Non-pigmented ciliary epithelial cell (primary cell): ENCODE measurements at regions not wholly inside any gene's neighbourhood (a gene's known extent, or its start where the extent isn't known, plus 50 kb on each side); places are given as distances from the start of the nearest gene placed in this dataset.
"Not testable (repeated sequence)": the region's sequence is repeated elsewhere in the genome, so short reads cannot be mapped to it uniquely, and the experiment has no call there.

Source experiments
- DNase-seq: peaks from one replicate; pipeline ENCODE4 v3.0.0-alpha.2; 2010; ENCODE audit warnings: low read depth

DNA sequence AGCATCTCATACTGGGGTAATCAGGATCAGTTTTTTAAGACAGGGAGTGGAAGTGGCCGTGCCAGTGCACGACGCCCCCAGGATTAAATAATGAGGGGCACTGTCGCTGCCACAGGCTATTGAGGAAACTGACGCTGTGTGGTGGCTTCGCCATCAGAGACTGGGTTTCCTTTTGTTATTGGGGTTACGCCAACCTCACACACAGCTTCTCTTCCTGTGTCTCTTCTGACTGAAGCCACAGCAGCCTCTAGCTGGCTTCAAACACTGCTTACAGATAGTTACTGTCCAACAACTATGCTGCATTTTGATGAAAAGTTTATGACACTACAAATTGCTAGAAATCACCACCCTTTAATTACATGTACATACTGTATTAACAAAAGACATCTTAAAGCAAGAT is 521.9 kb upstream of the SALL3 start:
- no peak for DNase-seq

DNA sequence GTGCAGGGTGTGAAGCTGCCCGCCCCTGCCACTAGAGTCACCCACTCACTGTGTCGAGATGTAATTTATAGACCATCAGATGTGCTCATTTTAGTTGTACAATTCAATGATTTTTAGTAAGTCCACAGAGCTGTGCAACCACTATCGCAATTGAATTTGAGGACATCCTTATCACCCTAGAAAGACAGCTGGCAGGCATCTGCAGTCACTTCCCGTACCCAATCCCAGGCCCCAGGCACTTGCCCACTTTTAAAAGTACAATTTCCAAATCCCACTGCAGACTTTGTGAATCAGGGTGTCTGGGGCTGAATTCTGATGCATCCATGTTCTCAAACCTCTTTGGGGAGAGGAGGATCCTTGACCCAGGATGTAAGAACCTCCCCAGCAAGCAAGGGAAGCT is 521.3 kb upstream of the SALL3 start:
- no peak for DNase-seq

DNA sequence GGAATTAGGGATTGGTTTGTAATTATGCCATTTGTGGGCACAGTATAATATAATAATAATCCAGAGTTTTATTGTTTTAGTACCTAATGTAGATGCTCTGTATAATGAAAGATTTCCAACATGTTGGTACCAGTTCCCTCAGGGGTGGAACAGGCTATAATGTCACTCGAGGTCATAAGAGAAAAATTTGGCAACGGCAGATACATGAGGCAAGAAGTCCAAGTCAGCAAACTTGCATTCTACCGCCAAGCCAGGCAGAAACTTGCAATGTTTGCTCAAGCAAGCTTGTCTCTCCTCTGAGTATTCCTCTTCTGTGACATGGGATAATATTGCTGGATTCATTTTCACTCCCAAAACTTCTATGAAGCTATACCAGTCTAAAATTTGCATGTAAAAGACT is 520.0 kb upstream of the SALL3 start:
- DNase-seq: no peak

DNA sequence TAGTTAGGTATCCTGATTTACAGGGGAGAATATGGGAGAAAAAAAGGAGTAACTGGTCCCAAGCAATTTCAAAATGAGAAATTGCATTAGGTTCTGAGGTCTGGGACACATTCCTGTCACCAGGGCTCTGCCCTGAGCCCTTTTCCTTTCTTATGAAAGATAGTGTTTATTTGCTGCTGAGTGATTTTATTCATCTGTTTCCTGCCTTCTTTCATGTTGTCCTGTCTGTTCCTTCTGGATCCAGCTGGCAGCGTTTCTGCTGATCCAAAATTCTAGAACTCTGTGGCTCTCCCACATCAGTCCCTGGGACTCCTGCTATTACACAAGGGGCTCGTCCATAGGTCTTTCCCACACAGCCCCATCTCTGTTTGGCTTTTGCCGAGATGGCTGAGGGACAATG is 519.1 kb upstream of the SALL3 start:
- no peak for DNase-seq

DNA sequence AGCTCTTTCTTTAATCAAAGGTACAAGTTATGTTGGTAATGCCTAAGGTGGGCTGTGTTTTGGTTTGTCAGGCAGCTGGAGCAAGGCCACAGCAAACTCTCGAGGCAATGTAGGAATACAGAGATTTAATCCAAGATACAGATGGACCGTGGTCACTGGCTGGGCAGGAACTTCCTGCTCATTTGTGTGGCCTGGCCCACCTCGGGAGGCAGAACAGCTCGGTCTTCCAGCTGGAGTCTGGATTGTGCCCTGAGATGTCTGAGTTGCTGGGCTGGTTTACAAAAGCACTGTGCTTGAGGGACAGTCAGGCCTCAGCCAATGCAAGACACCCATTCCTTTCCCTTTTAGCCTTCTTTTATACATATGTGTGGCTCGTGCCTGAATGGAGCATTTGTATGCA is 506.1 kb upstream of the SALL3 start:
- no peak for DNase-seq

DNA sequence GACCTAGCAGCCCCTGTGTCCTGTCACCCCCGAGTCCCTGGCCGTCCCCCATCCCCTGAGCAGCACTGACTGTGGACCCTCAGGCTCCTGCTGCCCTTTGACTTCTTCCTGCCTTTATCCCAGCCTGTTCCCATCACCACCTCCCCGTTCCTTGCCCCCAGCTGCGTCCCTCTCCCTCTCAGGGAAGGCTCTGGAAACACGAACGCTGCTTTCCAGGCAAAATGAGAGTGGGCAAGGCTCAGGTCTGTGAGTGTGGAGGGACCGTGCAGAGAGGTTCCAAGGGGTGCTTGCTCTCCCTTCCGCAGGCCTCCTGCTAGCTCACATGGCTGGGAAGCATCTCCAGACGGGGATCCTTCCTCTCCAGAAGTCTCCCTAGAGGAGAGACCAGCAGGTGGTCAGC is 501.8 kb upstream of the SALL3 start:
- DNase-seq: no peak

DNA sequence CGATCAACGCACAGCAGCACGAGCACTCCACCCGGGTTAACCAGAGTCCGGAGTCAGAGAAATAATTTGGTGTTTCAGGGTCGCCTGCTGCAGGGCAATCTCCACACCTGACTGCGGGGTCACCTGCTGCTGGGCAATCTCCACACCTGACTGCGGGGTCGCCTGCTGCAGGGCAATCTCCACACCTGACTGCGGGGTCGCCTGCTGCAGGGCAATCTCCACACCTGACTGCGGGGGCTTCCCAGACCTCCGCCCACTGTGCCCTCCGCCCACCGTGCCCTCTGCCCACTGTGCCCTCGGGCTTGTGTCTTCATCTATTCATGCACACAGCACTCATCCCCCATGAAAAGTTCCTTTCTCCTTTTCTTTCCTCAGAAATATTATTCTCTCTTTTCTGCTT is 500.2 kb upstream of the SALL3 start:
- no peak for DNase-seq

DNA sequence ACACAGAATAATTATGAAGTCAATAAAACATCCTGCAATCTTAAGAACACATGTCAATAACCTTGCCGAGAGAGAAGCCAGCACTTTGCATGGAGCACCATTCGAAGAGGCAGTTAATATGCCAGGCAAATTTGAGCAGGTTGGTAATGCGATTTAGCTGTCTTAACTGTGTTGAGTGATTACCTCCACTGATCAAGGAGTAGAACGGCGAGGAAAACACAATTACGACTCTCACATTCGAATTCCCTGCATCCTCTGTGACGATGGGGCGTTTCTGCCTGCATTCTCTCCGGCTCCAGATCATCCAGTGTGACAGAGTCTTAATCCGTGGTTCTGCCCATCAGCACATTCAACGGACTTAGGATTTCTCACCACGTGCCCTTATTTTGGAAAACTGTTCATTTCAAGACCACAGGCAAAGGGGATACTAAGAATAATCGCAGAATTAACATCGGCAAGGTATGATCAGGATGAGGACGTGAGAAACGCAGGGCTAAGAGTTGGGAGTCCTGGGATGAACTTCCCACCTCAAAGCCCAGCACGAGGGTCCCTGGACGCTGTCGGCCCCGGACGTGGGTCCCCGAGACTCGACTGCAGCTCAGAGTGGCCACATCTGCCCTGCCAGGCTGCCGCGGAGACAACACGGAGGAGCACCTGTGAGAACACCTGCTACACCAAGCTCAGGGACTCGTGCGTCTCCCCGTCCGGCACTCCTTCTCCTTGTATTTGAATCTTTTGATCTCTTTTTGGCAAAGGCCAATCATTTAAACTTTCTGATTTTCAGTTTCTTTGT is 499.2 kb upstream of the SALL3 start:
- no peak for DNase-seq

DNA sequence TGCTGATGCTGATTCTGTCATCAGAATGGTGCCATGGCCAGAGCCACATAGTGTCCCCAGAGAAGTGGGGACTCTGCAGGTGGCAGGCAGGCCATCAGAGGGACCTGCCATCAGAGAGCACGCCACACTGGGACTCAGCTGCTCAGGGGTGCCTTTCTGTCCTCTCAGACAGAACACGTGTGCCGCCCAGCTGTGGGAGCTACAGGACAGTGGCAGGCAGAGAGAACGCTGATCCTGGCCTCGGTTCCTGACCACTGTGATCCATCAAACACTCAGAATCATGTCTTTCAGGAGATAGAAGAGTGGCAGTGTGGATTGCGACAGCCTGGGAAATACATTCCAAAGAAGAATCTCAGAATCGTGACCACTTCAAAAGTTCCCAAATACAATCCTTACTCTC is 497.2 kb upstream of the SALL3 start:
- no peak for DNase-seq

DNA sequence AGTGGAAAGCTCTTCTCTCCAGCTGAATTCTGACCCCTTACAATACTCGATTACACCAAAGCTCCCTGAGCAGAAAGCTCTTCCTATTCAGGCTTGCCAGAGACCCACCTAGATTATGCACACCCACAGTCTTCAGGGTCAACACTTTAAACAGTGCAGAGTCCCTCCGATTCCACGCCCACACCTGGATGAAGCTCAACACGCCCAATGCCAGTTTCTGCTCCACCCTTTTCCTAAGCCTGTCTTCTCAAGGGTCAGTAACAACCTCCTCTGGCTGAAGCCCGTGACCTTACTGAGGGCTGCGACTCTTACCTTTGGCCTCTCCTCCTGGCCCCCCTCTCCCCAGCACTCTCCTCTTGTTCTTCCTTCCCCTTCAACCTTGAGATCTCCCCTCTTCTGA is 492.0 kb upstream of the SALL3 start:
- no peak for DNase-seq

DNA sequence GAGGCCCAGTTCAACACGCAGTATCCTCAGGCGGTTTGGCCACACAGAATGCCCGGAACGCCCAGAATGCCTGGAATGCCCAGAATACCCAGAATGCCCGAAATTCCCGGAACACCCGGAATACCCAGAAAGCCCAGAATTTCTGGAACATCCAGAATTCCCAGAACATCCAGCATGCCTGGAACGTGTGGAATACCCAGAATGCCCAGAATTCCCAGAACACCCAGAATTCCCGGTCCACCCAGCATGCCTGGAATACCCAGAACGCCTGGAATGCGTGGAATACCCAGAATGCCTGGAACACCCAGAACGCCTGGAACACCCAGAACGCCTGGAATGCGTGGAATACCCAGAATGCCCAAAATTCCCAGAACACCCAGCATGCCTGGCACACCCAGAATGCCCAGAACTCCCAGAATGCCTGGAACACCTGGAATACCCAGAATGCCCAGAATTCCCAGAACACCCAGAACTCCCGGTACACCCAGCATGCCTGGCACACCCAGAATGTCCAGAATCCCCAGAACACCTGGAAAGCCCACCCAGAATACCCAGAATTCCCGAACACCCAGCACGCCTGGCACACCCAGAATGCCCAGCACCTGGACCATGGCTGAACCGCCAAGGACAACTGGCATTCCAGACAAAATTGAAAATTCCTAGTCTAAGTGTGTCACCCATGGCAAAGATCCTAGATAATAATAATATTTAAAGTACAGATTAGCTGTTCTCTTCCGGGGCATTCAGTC is 487.4 kb upstream of the SALL3 start:
- DNase-seq: no peak

DNA sequence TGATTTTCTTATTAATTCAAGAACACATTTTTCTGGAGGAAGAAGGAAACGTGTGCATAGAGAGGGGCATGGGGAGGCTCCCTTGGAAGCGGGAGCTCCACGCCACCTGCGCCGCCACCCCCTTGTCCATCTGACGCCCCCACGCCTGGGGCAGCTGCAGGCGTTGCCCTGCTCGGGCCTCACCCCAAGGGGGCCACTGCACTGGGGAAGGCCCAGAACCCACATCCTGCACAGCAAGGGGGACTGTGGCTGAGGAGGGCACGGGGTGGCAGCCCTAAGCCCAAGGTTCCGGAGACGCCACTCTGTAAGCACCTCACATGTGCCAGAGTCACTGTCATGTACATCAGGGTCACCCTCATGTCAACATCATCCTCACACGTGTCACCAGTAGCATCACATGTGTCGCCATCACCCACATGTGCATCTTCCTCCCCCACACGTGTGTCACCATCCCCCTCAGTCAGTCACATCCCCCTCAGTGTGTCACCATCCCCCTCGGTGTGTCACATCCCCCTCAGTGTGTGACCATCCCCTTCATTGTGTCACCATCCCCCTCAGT is 486.7 kb upstream of the SALL3 start:
- no peak for DNase-seq

DNA sequence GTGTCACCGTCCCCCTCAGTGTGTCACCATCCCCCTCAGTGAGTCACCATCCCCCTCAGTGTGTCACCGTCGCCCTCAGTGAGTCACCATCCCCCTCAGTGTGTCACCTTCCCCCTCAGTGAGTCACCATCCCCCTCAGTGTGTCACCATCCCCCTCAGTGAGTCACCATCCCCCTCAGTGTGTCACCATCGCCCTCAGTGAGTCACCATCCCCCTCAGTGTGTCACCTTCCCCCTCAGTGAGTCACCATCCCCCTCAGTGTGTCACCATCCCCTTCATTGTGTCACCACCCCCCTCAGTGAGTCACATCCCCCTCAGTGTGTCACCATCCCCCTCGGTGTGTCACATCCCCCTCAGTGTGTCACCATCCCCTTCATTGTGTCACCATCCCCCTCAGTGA is 486.1 kb upstream of the SALL3 start:
- not testable (repeated sequence) for DNase-seq

DNA sequence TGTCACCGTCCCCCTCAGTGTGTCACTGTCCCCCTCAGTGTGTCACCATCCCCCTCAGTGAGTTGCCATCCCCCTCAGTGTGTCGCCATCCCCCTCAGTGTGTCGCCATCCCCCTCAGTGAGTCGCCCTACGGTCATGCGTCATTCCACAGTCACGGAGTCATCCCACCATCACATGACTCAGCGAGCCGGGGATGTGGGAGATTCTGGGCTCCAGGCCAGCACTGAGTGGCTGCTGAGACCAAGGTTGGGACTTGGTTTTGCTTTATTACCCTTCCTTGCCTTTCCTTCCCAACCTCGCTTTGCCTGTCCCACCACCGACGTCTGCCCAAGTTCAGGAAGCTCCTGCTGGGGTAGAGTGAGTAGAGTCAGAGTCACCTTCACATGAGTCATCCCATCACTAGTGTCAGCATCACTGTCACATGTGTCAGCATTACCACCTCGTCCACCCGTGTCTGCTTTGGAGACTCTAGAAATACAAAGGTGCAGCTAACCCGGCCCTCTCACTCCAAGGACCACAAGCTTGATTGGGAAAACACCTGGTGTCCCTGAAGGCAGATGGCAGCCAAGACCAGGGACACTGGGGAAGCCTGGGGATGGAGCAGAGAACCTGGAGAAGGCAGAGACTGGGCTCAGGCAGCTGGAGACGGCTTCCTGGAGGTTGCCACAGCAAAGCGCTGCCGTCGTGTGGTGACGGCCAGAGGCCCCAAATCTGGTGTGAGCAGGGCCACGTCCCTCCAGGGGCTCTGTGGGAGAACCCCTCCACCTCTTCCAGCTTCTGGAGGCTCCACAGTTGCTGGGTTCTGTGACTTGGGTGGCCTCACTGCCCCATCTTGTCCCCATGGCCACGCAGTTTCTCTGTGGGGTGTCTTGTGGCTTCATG is 485.2 kb upstream of the SALL3 start:
- DNase-seq: no peak

DNA sequence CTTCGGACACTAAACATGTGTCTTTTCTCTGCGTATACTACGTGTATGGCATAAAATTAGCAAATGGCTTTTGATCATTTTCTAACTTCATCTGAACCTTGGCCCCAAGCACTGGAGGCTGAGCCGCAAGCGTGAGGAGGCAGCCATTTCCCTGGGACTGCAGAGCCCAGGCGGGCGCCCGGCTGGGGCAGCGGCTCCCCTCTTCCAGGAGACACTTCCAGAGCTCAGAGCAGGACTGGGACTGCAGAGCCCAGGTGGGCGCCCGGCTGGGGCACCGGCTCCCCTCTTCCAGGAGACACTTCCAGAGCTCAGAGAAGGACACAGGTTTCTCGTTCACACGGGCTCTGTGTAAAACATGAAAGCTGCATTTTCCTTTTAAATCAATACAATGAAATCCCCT is 484.1 kb upstream of the SALL3 start:
- no peak for DNase-seq

DNA sequence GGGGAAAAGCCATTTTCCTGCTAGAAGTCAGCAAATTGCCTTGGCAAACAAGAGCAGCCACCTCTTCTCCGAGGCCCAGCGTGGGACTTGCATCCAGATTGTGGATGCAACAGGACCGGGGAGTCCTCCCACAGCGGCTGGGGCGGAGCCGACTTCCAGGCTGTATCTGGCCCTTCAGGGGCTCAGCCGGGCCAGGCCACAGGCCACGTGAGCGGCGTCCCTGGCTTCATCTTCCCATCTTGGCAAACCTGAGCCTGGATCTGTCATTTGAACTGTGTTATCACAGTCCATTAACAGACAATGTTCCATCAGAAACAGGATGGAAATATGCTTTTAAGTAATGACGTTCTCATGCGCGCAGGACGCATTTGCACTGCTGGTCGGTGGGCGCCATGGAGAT is 483.5 kb upstream of the SALL3 start:
- no peak for DNase-seq

DNA sequence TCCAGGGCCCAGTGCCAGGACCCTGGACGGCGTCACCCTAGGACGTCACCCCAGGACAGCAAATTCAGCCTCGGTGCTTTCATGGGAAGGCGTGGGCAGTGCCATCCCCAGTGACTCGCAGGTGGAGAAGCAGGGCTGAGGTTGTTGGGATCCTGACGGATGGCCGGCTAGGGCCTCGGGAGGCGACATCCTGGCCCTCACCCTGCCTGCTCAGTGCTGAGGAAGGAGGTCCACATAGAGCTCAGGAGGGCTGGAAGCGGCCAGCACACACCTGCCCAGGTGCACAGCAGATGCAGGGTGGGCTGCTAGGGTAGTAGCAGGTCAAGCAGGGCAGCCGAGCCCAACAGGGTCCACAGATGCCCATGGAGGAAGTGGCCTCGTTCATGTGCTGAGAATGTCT is 482.0 kb upstream of the SALL3 start:
- DNase-seq: no peak

DNA sequence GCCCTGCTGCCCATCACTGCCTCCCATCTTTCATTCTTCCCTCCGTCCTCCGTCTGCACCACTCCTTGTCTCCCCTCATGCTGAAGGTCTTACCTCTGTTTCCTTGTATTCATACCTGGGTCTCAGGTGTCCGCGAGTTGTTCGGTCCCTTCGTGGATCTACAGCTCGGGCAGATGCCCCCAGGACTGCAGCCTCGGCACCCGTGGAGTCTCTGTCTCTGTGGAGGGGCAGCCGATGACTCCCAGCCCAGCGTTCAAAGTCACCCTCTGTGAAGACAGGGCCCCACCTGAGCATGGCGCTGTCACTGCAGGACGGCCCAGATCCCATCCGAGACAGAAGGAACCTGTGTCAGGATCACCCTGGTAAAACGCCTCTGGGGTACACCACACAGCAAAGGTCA is 480.0 kb upstream of the SALL3 start:
- DNase-seq: no peak

DNA sequence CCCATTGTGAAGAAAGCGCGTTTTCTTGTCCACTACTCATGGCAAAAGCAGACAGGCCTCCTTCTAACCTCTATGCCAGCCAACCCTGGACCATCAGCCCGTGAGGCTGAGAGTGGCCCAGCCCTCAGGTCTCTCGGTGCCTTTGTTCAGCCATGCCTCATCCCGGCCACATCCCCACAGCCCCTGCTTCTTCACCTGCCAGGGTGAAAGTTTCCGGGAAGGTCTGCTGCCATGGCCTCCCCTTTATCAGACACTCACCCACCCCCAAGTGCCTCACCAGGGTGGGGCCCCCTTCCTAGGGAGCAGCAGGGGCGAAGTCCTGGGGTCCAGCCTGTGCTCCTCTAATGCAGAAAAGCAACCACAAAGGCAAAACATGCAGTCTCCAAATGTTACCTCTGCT is 478.4 kb upstream of the SALL3 start:
- no peak for DNase-seq

DNA sequence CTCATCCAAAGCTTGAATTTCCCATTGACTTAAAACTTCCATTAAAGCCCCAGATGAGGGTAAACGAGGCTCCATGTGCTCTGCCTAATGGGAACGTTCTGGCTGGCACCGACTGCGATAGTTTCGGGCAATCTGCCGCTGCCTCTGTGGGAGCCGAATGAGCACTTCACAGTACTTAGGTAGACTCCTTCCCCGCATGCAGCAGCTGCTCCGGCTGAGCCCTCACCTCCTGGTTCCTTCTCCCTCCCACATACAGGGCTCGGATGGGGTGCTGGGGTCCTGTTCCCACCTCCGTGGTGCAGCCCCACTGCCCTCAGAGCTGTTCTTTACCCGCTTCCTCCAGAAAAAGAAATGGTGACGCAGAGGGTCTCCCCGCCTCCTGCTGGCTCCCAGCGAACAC is 476.5 kb upstream of the SALL3 start:
- no peak for DNase-seq

DNA sequence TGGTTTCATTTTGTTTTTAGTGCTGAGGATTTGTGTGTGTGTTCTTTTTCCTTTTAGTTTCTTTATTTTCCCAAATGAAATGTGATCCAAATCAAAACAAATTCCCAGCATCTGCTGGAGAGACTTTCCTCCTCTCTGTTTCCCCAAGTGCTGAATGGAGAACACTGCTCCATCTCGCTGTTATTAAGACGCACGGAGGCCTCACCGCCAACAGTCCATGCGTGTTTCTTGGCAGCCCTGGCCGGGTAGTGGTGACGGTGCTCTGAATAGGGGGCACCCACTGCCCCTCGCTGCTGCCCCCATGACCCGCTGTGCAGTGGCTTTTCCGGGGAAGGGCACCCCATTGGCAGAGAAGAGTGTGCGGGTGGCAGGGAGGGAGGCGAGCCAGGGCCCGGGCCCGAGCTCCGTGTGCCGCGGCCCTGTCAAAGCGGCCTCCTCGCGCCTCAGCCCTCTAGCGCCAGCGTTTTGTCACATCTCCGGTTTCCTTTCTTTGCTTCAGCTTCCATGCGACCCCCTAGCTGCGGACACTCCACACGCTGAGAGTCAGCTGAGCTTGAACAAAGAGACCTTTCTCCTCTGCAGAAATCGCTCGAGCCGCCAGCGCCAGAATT is 473.7 kb upstream of the SALL3 start:
- DNase-seq: no peak

DNA sequence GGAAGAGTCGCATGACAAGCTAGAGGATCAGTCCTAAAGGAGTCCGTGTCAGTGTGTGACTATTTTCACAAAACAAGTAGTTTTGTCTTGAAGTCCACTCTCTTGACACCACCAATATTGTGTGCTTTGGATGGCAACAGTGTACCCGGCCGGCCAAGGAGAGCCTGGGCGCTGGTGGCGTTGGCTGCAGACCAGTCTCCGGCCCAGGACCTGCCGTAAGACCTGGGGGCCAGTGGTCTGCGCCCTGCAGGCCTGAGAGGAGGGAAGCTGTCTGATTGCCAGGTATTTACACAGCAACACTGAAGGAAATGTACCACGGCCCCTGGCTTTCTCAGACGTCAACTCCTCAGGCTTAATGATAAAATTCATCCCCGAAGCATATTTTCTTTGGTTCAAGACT is 472.4 kb upstream of the SALL3 start:
- no peak for DNase-seq
